Skeletal muscle tissue (tissue), 3 donors: ENCODE measurements at regions not wholly inside any gene's neighbourhood (a gene's known extent, or its start where the extent isn't known, plus 50 kb on each side); places are given as distances from the start of the nearest gene placed in this dataset.

Experiments used
- H3K27ac ChIP-seq: one replicate; pipeline ENCODE4 v1.7.0; 2013; ENCODE audit warnings: mild to moderate bottlenecking, low read depth, low read length, inconsistent platforms
- H3K27me3 ChIP-seq, 3 donors: one replicate each; pipeline ENCODE4 v1.7.0; 2013; ENCODE audit warnings: low read length in 3 of 3; ENCODE audit not compliant: control insufficient read depth in 3 of 3, insufficient read depth in 3 of 3
- H3K36me3 ChIP-seq, 3 donors: one replicate each; pipeline ENCODE4 v1.7.0; 2013; ENCODE audit warnings: low read length in 3 of 3; ENCODE audit not compliant: control insufficient read depth in 3 of 3, insufficient read depth in 3 of 3
- H3K4me1 ChIP-seq, 3 donors: one replicate each; pipeline ENCODE4 v1.7.0; 2013; ENCODE audit warnings: low read length in 3 of 3, mild to moderate bottlenecking in 3 of 3; ENCODE audit not compliant: control insufficient read depth in 3 of 3, insufficient read depth in 3 of 3
- H3K4me3 ChIP-seq, 3 donors: one replicate each; pipeline ENCODE4 v1.7.0; 2013; ENCODE audit warnings: low read length in 3 of 3
- H3K9ac ChIP-seq, 3 donors: one replicate each; pipeline ENCODE4 v1.7.0; 2013; ENCODE audit warnings: low read length in 3 of 3, mild to moderate bottlenecking in 3 of 3, moderate library complexity in 2 of 3, low read depth in 1 of 3
- H3K9me3 ChIP-seq, 3 donors: one replicate each; pipeline ENCODE4 v1.7.0; 2013; ENCODE audit warnings: low read length in 3 of 3; ENCODE audit not compliant: control insufficient read depth in 3 of 3
- donor health status: Osteomylitis.

GRCh38 chr10:56508562-56508961 lies 147.5 kb upstream of the ZWINT start:
- H3K9me3 ChIP-seq = no peaks in the 10 kb centered on the region
- no peak overlapping the region for H3K9ac ChIP-seq
- H3K27ac ChIP-seq = no peak overlapping the region
- H3K27me3 ChIP-seq = no peaks in the 10 kb centered on the region
- no peaks in the 10 kb centered on the region for H3K36me3 ChIP-seq
- no peaks in the 10 kb centered on the region for H3K4me1 ChIP-seq
- H3K4me3 ChIP-seq = no peak overlapping the region

GRCh38 chr10:56507033-56507432 lies 146.0 kb upstream of the ZWINT start:
- no peaks in the 10 kb centered on the region for H3K4me1 ChIP-seq
- H3K9me3 ChIP-seq = no peaks in the 10 kb centered on the region
- H3K9ac ChIP-seq = no peak overlapping the region
- no peak overlapping the region for H3K4me3 ChIP-seq
- no peak overlapping the region for H3K27ac ChIP-seq
- no peaks in the 10 kb centered on the region for H3K36me3 ChIP-seq
- H3K27me3 ChIP-seq = no peaks in the 10 kb centered on the region

GRCh38 chr10:56505555-56505954 lies 144.5 kb upstream of the ZWINT start:
- H3K27ac ChIP-seq = no peak overlapping the region
- no peaks in the 10 kb centered on the region for H3K9me3 ChIP-seq
- H3K27me3 ChIP-seq = no peaks in the 10 kb centered on the region
- H3K4me1 ChIP-seq = no peaks in the 10 kb centered on the region
- H3K4me3 ChIP-seq = no peak overlapping the region
- no peak overlapping the region for H3K9ac ChIP-seq
- H3K36me3 ChIP-seq = no peaks in the 10 kb centered on the region

GRCh38 chr10:56496186-56496486 lies 135.1 kb upstream of the ZWINT start:
- no peaks in the 10 kb centered on the region for H3K27me3 ChIP-seq
- H3K27ac ChIP-seq = no peak overlapping the region
- H3K9ac ChIP-seq = no peak overlapping the region
- H3K4me1 ChIP-seq = no peaks in the 10 kb centered on the region
- H3K9me3 ChIP-seq = no peaks in the 10 kb centered on the region
- H3K36me3 ChIP-seq = no peaks in the 10 kb centered on the region
- no peak overlapping the region for H3K4me3 ChIP-seq

GRCh38 chr10:56487746-56488145 lies 126.7 kb upstream of the ZWINT start:
- H3K4me1 ChIP-seq = no peaks in the 10 kb centered on the region

GRCh38 chr10:56481521-56482091 lies 120.5 kb upstream of the ZWINT start:
- H3K36me3 ChIP-seq = no peaks in the 10 kb centered on the region

More at GRCh38 chr10:56487746-56488145, 126.7 kb upstream of the ZWINT start:
- no peaks in the 10 kb centered on the region for H3K27me3 ChIP-seq
- H3K36me3 ChIP-seq = no peaks in the 10 kb centered on the region
- no peak overlapping the region for H3K9ac ChIP-seq
- H3K27ac ChIP-seq = no peak overlapping the region
- H3K9me3 ChIP-seq = peaks cover 0 to 3% (median 0%) of the 10 kb centered on the region in 3 donors
- H3K4me3 ChIP-seq = no peak overlapping the region

GRCh38 chr10:56472978-56473377 lies 111.9 kb upstream of the ZWINT start:
- no peaks in the 10 kb centered on the region for H3K36me3 ChIP-seq
- no peak overlapping the region for H3K9ac ChIP-seq
- no peak overlapping the region for H3K4me3 ChIP-seq
- H3K27me3 ChIP-seq = no peaks in the 10 kb centered on the region
- H3K27ac ChIP-seq = no peak overlapping the region
- no peaks in the 10 kb centered on the region for H3K9me3 ChIP-seq
- H3K4me1 ChIP-seq = no peaks in the 10 kb centered on the region

More at GRCh38 chr10:56481521-56482091, 120.5 kb upstream of the ZWINT start:
- no peaks in the 10 kb centered on the region for H3K27me3 ChIP-seq
- no peaks in the 10 kb centered on the region for H3K4me1 ChIP-seq
- H3K4me3 ChIP-seq = no peak overlapping the region
- no peak overlapping the region for H3K27ac ChIP-seq
- no peaks in the 10 kb centered on the region for H3K9me3 ChIP-seq
- no peak overlapping the region for H3K9ac ChIP-seq

GRCh38 chr10:56470701-56471100 lies 109.6 kb upstream of the ZWINT start:
- Histone ChIP-seq H3K9ac (no peak overlapping the region), H3K9me3 (no peaks in the 10 kb centered on the region), H3K4me1 (no peaks in the 10 kb centered on the region), H3K36me3 (no peaks in the 10 kb centered on the region), H3K27me3 (no peaks in the 10 kb centered on the region), H3K4me3 (no peak overlapping the region), H3K27ac (no peak overlapping the region)

- H3K27me3 ChIP-seq = no peaks in the 10 kb centered on the region
- H3K9ac ChIP-seq = no peak overlapping the region
- H3K4me3 ChIP-seq = no peak overlapping the region
- H3K27ac ChIP-seq = no peak overlapping the region
- no peaks in the 10 kb centered on the region for H3K9me3 ChIP-seq
- no peaks in the 10 kb centered on the region for H3K36me3 ChIP-seq
- no peaks in the 10 kb centered on the region for H3K4me1 ChIP-seq
These were observed 108.4 kb upstream of the ZWINT start for GRCh38 chr10:56469482-56469881.

GRCh38 chr10:56466005-56466404 lies 104.9 kb upstream of the ZWINT start:
- no peak overlapping the region for H3K4me3 ChIP-seq
- H3K27ac ChIP-seq = no peak overlapping the region
- no peaks in the 10 kb centered on the region for H3K4me1 ChIP-seq

GRCh38 chr10:56449770-56450169 lies 88.7 kb upstream of the ZWINT start:
- Histone ChIP-seq H3K4me1 (no peaks in the 10 kb centered on the region), H3K4me3 (no peak overlapping the region), H3K9ac (no peak overlapping the region), H3K9me3 (peaks cover 0 to 2% (median 0%) of the 10 kb centered on the region in 3 donors), H3K27ac (no peak overlapping the region), H3K27me3 (no peaks in the 10 kb centered on the region), H3K36me3 (no peaks in the 10 kb centered on the region)

More at GRCh38 chr10:56466005-56466404, 104.9 kb upstream of the ZWINT start:
- Histone ChIP-seq H3K27me3 (no peaks in the 10 kb centered on the region), H3K36me3 (no peaks in the 10 kb centered on the region), H3K9me3 (no peaks in the 10 kb centered on the region), H3K9ac (no peak overlapping the region)
